ENCODE measurements at regions not wholly inside any gene's neighbourhood (a gene's known extent, or its start where the extent isn't known, plus 50 kb on each side); places are given as distances from the start of the nearest gene placed in this dataset.

DNA sequence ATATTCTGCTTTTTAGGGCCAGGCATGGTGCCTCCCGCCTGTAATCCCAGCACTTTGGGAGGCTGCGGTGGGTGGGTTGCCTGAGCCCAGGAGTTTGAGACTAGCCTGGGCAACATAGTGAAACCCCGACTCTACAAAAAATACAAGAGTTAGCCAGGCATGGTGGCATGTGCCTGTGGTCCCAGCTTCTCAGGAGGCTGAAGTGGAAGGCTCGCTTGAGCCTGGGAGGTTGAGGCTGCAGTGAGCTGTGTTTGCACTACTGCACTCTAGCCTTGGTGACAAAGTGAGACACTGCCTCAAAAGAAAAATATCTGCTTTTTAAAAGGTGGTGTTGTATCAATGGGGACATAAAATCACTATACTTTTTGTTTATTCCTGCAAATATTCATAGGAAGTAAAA is 112.8 kb downstream of the C3orf38 start:
- TF ChIP-seq EZH2 (IDR thresholded peaks at IDR 0.05; ENCODE audit: borderline replicate concordance, low read length) = no peak
- TF ChIP-seq CTCF (IDR thresholded peaks at IDR 0.05; ENCODE audit: low read length) = no peak
- Histone ChIP-seq H3K4me2 (ENCODE audit: low read length) (no peak overlapping the region), H3K9me2 (ENCODE audit: low read depth, low read length) (no peaks in the 10 kb centered on the region)

DNA sequence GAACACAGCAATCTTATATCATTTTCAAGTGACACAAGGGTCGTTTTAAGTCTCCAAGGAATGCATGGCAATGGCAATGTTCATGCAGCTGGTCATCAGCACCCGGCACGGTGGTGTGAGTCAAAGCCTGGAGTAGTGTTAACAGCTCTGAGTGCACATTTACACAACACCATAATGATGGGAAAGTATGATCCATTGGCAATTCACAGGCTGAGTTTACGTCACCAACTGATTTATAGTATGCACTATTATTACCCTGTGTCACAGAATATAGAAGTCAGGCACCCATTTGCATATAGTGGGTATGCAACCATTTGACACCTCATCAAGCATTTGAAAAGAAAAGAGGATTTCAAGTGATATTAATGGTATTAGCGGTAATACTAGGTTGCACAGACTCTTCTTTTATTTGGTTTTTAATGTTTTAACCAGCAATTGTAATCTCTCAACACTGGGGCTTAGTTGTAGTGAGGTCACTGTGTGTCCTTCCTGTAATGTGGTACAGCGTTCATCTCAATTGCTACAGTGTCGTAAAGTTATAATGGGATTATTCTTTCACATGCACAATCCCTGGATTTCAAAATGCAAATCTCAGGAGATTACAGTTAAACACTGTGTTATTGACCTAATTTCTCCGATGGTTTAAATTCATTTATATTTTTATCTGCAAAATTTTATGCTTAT is 113.8 kb downstream of the C3orf38 start:
- TF ChIP-seq EZH2 (IDR thresholded peaks at IDR 0.05; ENCODE audit: borderline replicate concordance, low read length) (no peak), CTCF (IDR thresholded peaks at IDR 0.05; ENCODE audit: low read length) (no peak)
- H3K9me2 ChIP-seq (ENCODE audit: low read depth, low read length) = no peaks in the 10 kb centered on the region
- no peaks in the 10 kb centered on the region for H3K79me2 ChIP-seq (ENCODE audit: insufficient read depth, low read length)
- H3K4me3 ChIP-seq (ENCODE audit: low read depth, low read length, poor library complexity, severe bottlenecking) = no peak overlapping the region
- H2AFZ ChIP-seq (ENCODE audit: low read length) = no peak overlapping the region
- H3K9ac ChIP-seq (ENCODE audit: low read length) = no peak overlapping the region
- H3K27me3 ChIP-seq (ENCODE audit: insufficient read depth, low read length) = no peaks in the 10 kb centered on the region
- no peaks in the 10 kb centered on the region for H3K36me3 ChIP-seq (ENCODE audit: insufficient read depth, low read length)
- H3K9me3 ChIP-seq (ENCODE audit: low read length) = no peaks in the 10 kb centered on the region
- H3K4me1 ChIP-seq (ENCODE audit: insufficient read depth, low read length, severe bottlenecking) = no peaks in the 10 kb centered on the region
- H3K4me2 ChIP-seq (ENCODE audit: low read length) = no peak overlapping the region
- no peaks in the 10 kb centered on the region for H3F3A ChIP-seq (ENCODE audit: insufficient read depth, low read length)
- H4K20me1 ChIP-seq (ENCODE audit: insufficient read depth, low read length) = no peaks in the 10 kb centered on the region
- H3K27ac ChIP-seq (ENCODE audit: low read depth, low read length, poor library complexity, severe bottlenecking) = no peak overlapping the region

More for the DNA sequence above, 112.8 kb downstream of the C3orf38 start:
- Histone ChIP-seq H3K27ac (ENCODE audit: low read depth, low read length, poor library complexity, severe bottlenecking) (no peak overlapping the region), H3K4me1 (ENCODE audit: insufficient read depth, low read length, severe bottlenecking) (no peaks in the 10 kb centered on the region), H3K9me3 (ENCODE audit: low read length) (no peaks in the 10 kb centered on the region), H3K9ac (ENCODE audit: low read length) (no peak overlapping the region), H3K79me2 (ENCODE audit: insufficient read depth, low read length) (no peaks in the 10 kb centered on the region), H3K27me3 (ENCODE audit: insufficient read depth, low read length) (no peaks in the 10 kb centered on the region), H3K4me3 (ENCODE audit: low read depth, low read length, poor library complexity, severe bottlenecking) (no peak overlapping the region), H4K20me1 (ENCODE audit: insufficient read depth, low read length) (no peaks in the 10 kb centered on the region), H3F3A (ENCODE audit: insufficient read depth, low read length) (no peaks in the 10 kb centered on the region), H2AFZ (ENCODE audit: low read length) (no peak overlapping the region), H3K36me3 (ENCODE audit: insufficient read depth, low read length) (no peaks in the 10 kb centered on the region)

GRCh38 chr3:88267441-88267840 is 117.7 kb downstream of the C3orf38 start:
- Histone ChIP-seq H3K27ac (ENCODE audit: low read depth, low read length, poor library complexity, severe bottlenecking) (no peak overlapping the region), H3K9me2 (ENCODE audit: low read depth, low read length) (no peaks in the 10 kb centered on the region), H3K9ac (ENCODE audit: low read length) (no peak overlapping the region), H3K4me1 (ENCODE audit: insufficient read depth, low read length, severe bottlenecking) (no peaks in the 10 kb centered on the region), H3K79me2 (ENCODE audit: insufficient read depth, low read length) (no peaks in the 10 kb centered on the region), H3F3A (ENCODE audit: insufficient read depth, low read length) (no peaks in the 10 kb centered on the region), H3K27me3 (ENCODE audit: insufficient read depth, low read length) (no peaks in the 10 kb centered on the region), H2AFZ (ENCODE audit: low read length) (no peak overlapping the region), H3K4me3 (ENCODE audit: low read depth, low read length, poor library complexity, severe bottlenecking) (no peak overlapping the region), H4K20me1 (ENCODE audit: insufficient read depth, low read length) (no peaks in the 10 kb centered on the region), H3K9me3 (ENCODE audit: low read length) (no peaks in the 10 kb centered on the region), H3K4me2 (ENCODE audit: low read length) (no peak overlapping the region), H3K36me3 (ENCODE audit: insufficient read depth, low read length) (no peaks in the 10 kb centered on the region)
- TF ChIP-seq CTCF (IDR thresholded peaks at IDR 0.05; ENCODE audit: low read length) (no peak), EZH2 (IDR thresholded peaks at IDR 0.05; ENCODE audit: borderline replicate concordance, low read length) (no peak)

Measured in OCI-LY1 (cell line).